ENCODE measurements at regions not wholly inside any gene's neighbourhood (a gene's known extent, or its start where the extent isn't known, plus 50 kb on each side); places are given as distances from the start of the nearest gene placed in this dataset.

DNA sequence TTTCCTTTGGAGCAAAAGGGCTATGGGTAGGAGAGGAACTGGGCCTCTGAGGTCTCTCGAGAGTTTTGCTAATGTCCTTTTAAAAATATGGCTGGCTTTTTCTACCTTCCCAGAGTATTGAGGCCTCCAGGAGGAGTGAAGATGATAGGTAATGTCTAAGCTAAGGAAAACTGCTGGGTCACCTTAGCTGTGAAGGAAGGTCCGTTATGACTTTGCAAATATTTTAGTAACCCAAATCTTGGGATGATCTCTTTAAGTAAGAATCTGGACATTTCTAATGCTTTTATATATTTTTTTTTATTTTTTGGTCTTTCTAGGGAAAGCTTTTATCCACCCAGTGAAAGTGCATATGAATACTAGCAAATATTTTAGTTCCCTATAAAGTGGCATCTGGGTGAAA, 60.9 kb upstream of the SYN3 start:
- H3K36me3 ChIP-seq (ENCODE audit: control insufficient read depth in 1 of 2, insufficient read depth in 2 of 2, low read length in 2 of 2) = no peaks in the 10 kb centered on the region
- no peaks in the 10 kb centered on the region for H3K79me2 ChIP-seq (ENCODE audit: control insufficient read depth, insufficient read depth, low read length, poor library complexity)
- H2BK5ac ChIP-seq (ENCODE audit: low read depth, low read length, poor library complexity) = no peak overlapping the region
- no peak overlapping the region for H3K4me2 ChIP-seq (ENCODE audit: low read length)
- H3K9ac ChIP-seq (ENCODE audit: low read length) = no peak overlapping the region
- no peak overlapping the region for H3K27ac ChIP-seq (ENCODE audit: low read depth, low read length)
- peaks cover 0 to 3% of the 10 kb centered on the region in 2 experiments for H3K4me1 ChIP-seq (ENCODE audit: control insufficient read depth in 1 of 2, insufficient read depth in 2 of 2, low read length in 2 of 2)
- no peak overlapping the region for H2AFZ ChIP-seq (ENCODE audit: insufficient read depth, low read length, poor library complexity)
- H4K8ac ChIP-seq (ENCODE audit: low read depth, low read length) = no peak overlapping the region
- no peak overlapping the region for H2BK120ac ChIP-seq (ENCODE audit: insufficient read depth, low read length, poor library complexity)
- H3K4me3 ChIP-seq (ENCODE audit: low read depth, low read length) = no peak overlapping the region
- H3K9me3 ChIP-seq (ENCODE audit: insufficient read depth, low read depth, low read length) = no peaks in the 10 kb centered on the region
- WGBS (ENCODE audit: extremely low coverage, insufficient coverage, insufficient read length) = no CpG with 5 or more reads among the region's 2 CpGs
- no peak overlapping the region for H4K12ac ChIP-seq (ENCODE audit: low read depth, low read length)
- H2BK12ac ChIP-seq (ENCODE audit: low read length) = no peak overlapping the region
- no peak overlapping the region for H3K14ac ChIP-seq (ENCODE audit: low read length)
- no peak overlapping the region for H3K18ac ChIP-seq (ENCODE audit: low read length)
- H3K79me1 ChIP-seq (ENCODE audit: low read length) = no peaks in the 10 kb centered on the region
- H4K91ac ChIP-seq (ENCODE audit: low read depth, low read length) = no peak overlapping the region
- no peak overlapping the region for H3K4ac ChIP-seq (ENCODE audit: low read depth, low read length)
- H3K23ac ChIP-seq (ENCODE audit: low read length) = no peak overlapping the region
- DNase-seq = no peak
- no peaks in the 10 kb centered on the region for H3K27me3 ChIP-seq (ENCODE audit: insufficient read depth, low read length)
- no peak overlapping the region for H2AK5ac ChIP-seq (ENCODE audit: low read length)

DNA sequence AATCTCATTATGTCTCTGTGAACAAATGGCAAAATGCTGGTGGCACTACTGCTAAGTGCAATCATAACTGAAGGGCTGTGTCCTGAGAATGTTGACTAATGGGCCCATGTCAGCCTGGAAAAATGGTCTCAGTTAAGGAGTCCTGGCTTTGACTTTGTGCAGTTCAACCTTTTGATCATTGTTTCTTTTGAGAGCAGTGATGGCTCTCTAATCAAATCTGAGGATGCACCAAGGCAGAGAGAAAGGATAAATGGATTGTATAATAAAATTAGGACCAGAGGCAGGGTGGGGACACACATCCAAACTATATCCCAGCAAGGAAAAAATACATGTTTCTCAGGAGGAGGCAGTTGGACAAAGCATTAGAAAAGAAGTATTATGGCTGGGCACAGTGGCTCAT, 59.6 kb upstream of the SYN3 start:
- Histone ChIP-seq H3K27me3 (ENCODE audit: insufficient read depth, low read length) (no peaks in the 10 kb centered on the region), H2AK5ac (ENCODE audit: low read length) (no peak overlapping the region), H3K4me3 (ENCODE audit: low read depth, low read length) (no peak overlapping the region), H2BK120ac (ENCODE audit: insufficient read depth, low read length, poor library complexity) (no peak overlapping the region), H2BK5ac (ENCODE audit: low read depth, low read length, poor library complexity) (no peak overlapping the region), H3K9ac (ENCODE audit: low read length) (no peak overlapping the region), H3K4me1 (ENCODE audit: control insufficient read depth in 1 of 2, insufficient read depth in 2 of 2, low read length in 2 of 2) (peaks cover 0 to 3% of the 10 kb centered on the region in 2 experiments), H2AFZ (ENCODE audit: insufficient read depth, low read length, poor library complexity) (no peak overlapping the region), H3K79me2 (ENCODE audit: control insufficient read depth, insufficient read depth, low read length, poor library complexity) (no peaks in the 10 kb centered on the region), H2BK12ac (ENCODE audit: low read length) (no peak overlapping the region), H4K91ac (ENCODE audit: low read depth, low read length) (no peak overlapping the region), H3K36me3 (ENCODE audit: control insufficient read depth in 1 of 2, insufficient read depth in 2 of 2, low read length in 2 of 2) (no peaks in the 10 kb centered on the region), H3K9me3 (ENCODE audit: insufficient read depth, low read depth, low read length) (no peaks in the 10 kb centered on the region), H4K12ac (ENCODE audit: low read depth, low read length) (no peak overlapping the region), H3K14ac (ENCODE audit: low read length) (no peak overlapping the region), H3K18ac (ENCODE audit: low read length) (no peak overlapping the region), H4K8ac (ENCODE audit: low read depth, low read length) (no peak overlapping the region), H3K27ac (ENCODE audit: low read depth, low read length) (no peak overlapping the region), H3K4me2 (ENCODE audit: low read length) (no peak overlapping the region), H3K4ac (ENCODE audit: low read depth, low read length) (no peak overlapping the region), H3K79me1 (ENCODE audit: low read length) (no peaks in the 10 kb centered on the region), H3K23ac (ENCODE audit: low read length) (no peak overlapping the region)
- no peak for DNase-seq

DNA sequence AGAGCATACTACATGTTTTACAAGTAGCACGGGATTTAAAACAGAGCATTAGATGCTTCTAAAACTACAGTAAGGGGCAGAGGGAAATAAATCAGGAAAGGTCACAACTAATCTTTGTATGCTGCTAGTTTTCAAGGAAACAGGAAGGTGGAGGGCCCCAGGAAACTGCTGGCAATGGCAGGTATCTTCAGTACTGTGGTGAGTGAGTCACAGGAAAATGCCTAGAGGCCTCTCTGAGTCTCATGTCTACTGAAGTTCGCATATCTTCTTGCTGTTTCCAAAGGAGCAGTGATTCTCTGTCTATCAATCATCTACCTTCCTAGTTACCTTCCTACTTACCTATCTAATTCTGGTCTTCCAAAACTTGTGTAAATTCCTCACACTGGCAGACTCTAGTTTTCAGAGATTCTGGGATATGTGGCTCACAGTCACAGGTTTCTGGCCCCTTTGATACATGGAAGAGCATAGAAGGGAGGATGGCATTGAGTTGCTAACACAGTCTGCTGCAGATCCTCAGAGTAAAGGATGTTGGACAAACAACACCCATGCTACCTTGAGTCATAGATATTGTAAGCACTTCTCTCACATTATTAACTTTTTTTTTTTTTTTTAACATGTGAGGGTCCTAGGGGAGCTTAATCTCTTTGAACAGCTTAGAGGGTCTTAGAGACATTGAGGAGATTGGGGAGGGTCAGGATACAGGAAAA, 58.8 kb upstream of the SYN3 start:
- Histone ChIP-seq H3K4me2 (ENCODE audit: low read length) (peak overlapping the region; percentile 36), H4K91ac (ENCODE audit: low read depth, low read length) (no peak overlapping the region), H4K12ac (ENCODE audit: low read depth, low read length) (no peak overlapping the region), H3K23ac (ENCODE audit: low read length) (no peak overlapping the region), H3K4me1 (ENCODE audit: control insufficient read depth in 1 of 2, insufficient read depth in 2 of 2, low read length in 2 of 2) (peaks cover 0 to 3% of the 10 kb centered on the region in 2 experiments), H3K9ac (ENCODE audit: low read length) (no peak overlapping the region), H3K4ac (ENCODE audit: low read depth, low read length) (no peak overlapping the region), H3K79me1 (ENCODE audit: low read length) (no peaks in the 10 kb centered on the region), H3K4me3 (ENCODE audit: low read depth, low read length) (no peak overlapping the region), H2BK5ac (ENCODE audit: low read depth, low read length, poor library complexity) (no peak overlapping the region), H3K36me3 (ENCODE audit: control insufficient read depth in 1 of 2, insufficient read depth in 2 of 2, low read length in 2 of 2) (no peaks in the 10 kb centered on the region), H3K9me3 (ENCODE audit: insufficient read depth, low read depth, low read length) (no peaks in the 10 kb centered on the region), H3K18ac (ENCODE audit: low read length) (no peak overlapping the region), H2AK5ac (ENCODE audit: low read length) (no peak overlapping the region), H4K8ac (ENCODE audit: low read depth, low read length) (no peak overlapping the region), H3K27ac (ENCODE audit: low read depth, low read length) (peak overlapping the region; percentile 37), H3K79me2 (ENCODE audit: control insufficient read depth, insufficient read depth, low read length, poor library complexity) (no peaks in the 10 kb centered on the region), H2AFZ (ENCODE audit: insufficient read depth, low read length, poor library complexity) (no peak overlapping the region), H3K27me3 (ENCODE audit: insufficient read depth, low read length) (no peaks in the 10 kb centered on the region), H2BK120ac (ENCODE audit: insufficient read depth, low read length, poor library complexity) (no peak overlapping the region), H2BK12ac (ENCODE audit: low read length) (no peak overlapping the region), H3K14ac (ENCODE audit: low read length) (no peak overlapping the region)
- no CpG with 5 or more reads among the region's 2 CpGs for WGBS (ENCODE audit: extremely low coverage, insufficient coverage, insufficient read length)
- DNase-seq = peak; percentile 79 to 85

DNA sequence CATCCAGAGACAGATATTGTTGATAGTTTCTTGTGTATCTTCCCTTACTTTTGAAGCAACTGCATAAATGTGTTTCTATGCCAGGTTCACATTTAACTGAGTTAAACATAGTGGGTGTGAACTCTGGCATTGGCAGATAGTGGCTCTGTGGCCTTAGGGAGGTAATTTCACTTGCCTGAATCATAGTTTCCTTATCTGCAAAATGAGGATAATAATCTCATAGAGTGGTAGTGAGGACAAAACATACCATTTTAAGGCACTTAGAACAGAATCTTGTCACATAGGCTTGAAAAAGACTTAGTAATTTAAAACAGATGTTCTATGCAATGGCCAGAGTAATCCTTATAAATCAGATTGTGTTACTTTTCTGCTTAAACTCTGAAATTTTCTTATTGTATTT, 56.4 kb upstream of the SYN3 start:
- H3K27ac ChIP-seq (ENCODE audit: low read depth, low read length) = no peak overlapping the region
- peak; percentile 63 to 85 for DNase-seq
- no peak overlapping the region for H4K91ac ChIP-seq (ENCODE audit: low read depth, low read length)
- H3K4me1 ChIP-seq (ENCODE audit: control insufficient read depth in 1 of 2, insufficient read depth in 2 of 2, low read length in 2 of 2) = peaks cover 0 to 3% of the 10 kb centered on the region in 2 experiments
- no peak overlapping the region for H2AFZ ChIP-seq (ENCODE audit: insufficient read depth, low read length, poor library complexity)
- no peak overlapping the region for H3K18ac ChIP-seq (ENCODE audit: low read length)
- H3K14ac ChIP-seq (ENCODE audit: low read length) = no peak overlapping the region
- no peak overlapping the region for H2AK5ac ChIP-seq (ENCODE audit: low read length)
- no peak overlapping the region for H3K4me2 ChIP-seq (ENCODE audit: low read length)
- H4K8ac ChIP-seq (ENCODE audit: low read depth, low read length) = no peak overlapping the region
- H2BK5ac ChIP-seq (ENCODE audit: low read depth, low read length, poor library complexity) = no peak overlapping the region
- H3K23ac ChIP-seq (ENCODE audit: low read length) = no peak overlapping the region
- H3K27me3 ChIP-seq (ENCODE audit: insufficient read depth, low read length) = no peaks in the 10 kb centered on the region
- H3K79me2 ChIP-seq (ENCODE audit: control insufficient read depth, insufficient read depth, low read length, poor library complexity) = no peaks in the 10 kb centered on the region
- H3K9me3 ChIP-seq (ENCODE audit: insufficient read depth, low read depth, low read length) = no peaks in the 10 kb centered on the region
- no peaks in the 10 kb centered on the region for H3K79me1 ChIP-seq (ENCODE audit: low read length)
- no peaks in the 10 kb centered on the region for H3K36me3 ChIP-seq (ENCODE audit: control insufficient read depth in 1 of 2, insufficient read depth in 2 of 2, low read length in 2 of 2)
- no peak overlapping the region for H2BK12ac ChIP-seq (ENCODE audit: low read length)
- H3K4me3 ChIP-seq (ENCODE audit: low read depth, low read length) = no peak overlapping the region
- H3K9ac ChIP-seq (ENCODE audit: low read length) = no peak overlapping the region
- no peak overlapping the region for H3K4ac ChIP-seq (ENCODE audit: low read depth, low read length)
- H2BK120ac ChIP-seq (ENCODE audit: insufficient read depth, low read length, poor library complexity) = no peak overlapping the region
- no peak overlapping the region for H4K12ac ChIP-seq (ENCODE audit: low read depth, low read length)

Data from trophoblast cell (in vitro differentiated cells and primary cell).